Hepatocyte (in vitro differentiated cells): ENCODE measurements at regions not wholly inside any gene's neighbourhood (a gene's known extent, or its start where the extent isn't known, plus 50 kb on each side); places are given as distances from the start of the nearest gene placed in this dataset.

Source experiments
- DNase-seq: peaks from one replicate; pipeline ENCODE4 v3.0.0-alpha.2; 2016; ENCODE audit warnings: low spot score
- H2AFZ ChIP-seq: fragments of 200-600 bp; sonication (generic); 2 replicates; pipeline ENCODE4 v1.6.0; 2016; ENCODE audit warnings: antibody characterized with exemption, mild to moderate bottlenecking
- H3K27ac ChIP-seq: fragments of 200-600 bp; sonication (generic); 2 replicates; pipeline ENCODE4 v1.5.1; 2016; ENCODE audit warnings: mild to moderate bottlenecking
- H3K27me3 ChIP-seq: fragments of 200-600 bp; sonication (generic); 2 replicates; pipeline ENCODE4 v1.6.1; 2016
- H3K36me3 ChIP-seq: fragments of 200-600 bp; sonication (generic); replicated peaks from 2 replicates; pipeline ENCODE4 v1.5.1; 2016; ENCODE audit warnings: low read depth; ENCODE audit not compliant: insufficient read depth
- H3K4me1 ChIP-seq: fragments of 200-600 bp; sonication (generic); 2 replicates; pipeline ENCODE4 v1.5.1; 2016; ENCODE audit warnings: mild to moderate bottlenecking, moderate library complexity; ENCODE audit not compliant: insufficient read depth
- H3K4me2 ChIP-seq: fragments of 200-600 bp; sonication (generic); 2 replicates; pipeline ENCODE4 v1.6.0; 2016
- H3K4me3 ChIP-seq: fragments of 200-600 bp; sonication (generic); 2 replicates; pipeline ENCODE4 v1.5.1; 2016; ENCODE audit warnings: mild to moderate bottlenecking
- H3K79me2 ChIP-seq: fragments of 200-600 bp; sonication (generic); 2 replicates; pipeline ENCODE4 v1.6.0; 2017; ENCODE audit warnings: mild to moderate bottlenecking
- H3K9me2 ChIP-seq: fragments of 200-600 bp; sonication (generic); replicated peaks from 2 replicates; pipeline ENCODE4 v1.6.0; 2017; ENCODE audit warnings: mild to moderate bottlenecking; ENCODE audit not compliant: insufficient read depth
- H3K9me3 ChIP-seq: fragments of 200-600 bp; sonication (generic); 2 replicates; pipeline ENCODE4 v1.5.1; 2016; ENCODE audit warnings: low read depth, mild to moderate bottlenecking
- H4K20me1 ChIP-seq: fragments of 200-600 bp; sonication (generic); 2 replicates; pipeline ENCODE4 v1.6.0; 2016; ENCODE audit warnings: mild to moderate bottlenecking; ENCODE audit not compliant: insufficient read depth, poor library complexity, severe bottlenecking
- EZH2 ChIP-seq: fragments of 200-600 bp; sonication (generic); IDR thresholded peaks from 2 replicates; pipeline ENCODE4 v1.6.1; 2016; ENCODE audit warnings: antibody characterized with exemption, mild to moderate bottlenecking, borderline replicate concordance
- EZH2phosphoT487 ChIP-seq: fragments of 200-600 bp; sonication (generic); IDR thresholded peaks from one replicate; pipeline ENCODE4 v1.6.1; 2018; ENCODE audit warnings: antibody characterized with exemption, mild to moderate bottlenecking, low read depth, moderate library complexity; ENCODE audit not compliant: unreplicated experiment, severe bottlenecking
- WGBS: methylation state at CpG from one replicate; pipeline ENCODE4 v1.1.6; 2016; ENCODE audit warnings: low lambda C conversion rate; ENCODE audit errors: missing lambda C conversion rate; 5-methylcytosine and 5-hydroxymethylcytosine counted together
- TF ChIP-seq, protein P1 (sequence below): fragments of 200-600 bp; sonication (generic); IDR thresholded peaks from 2 replicates; pipeline ENCODE4 v1.5.1; 2016; ENCODE audit warnings: antibody characterized with exemption, mild to moderate bottlenecking; ENCODE audit not compliant: poor library complexity

DNA sequence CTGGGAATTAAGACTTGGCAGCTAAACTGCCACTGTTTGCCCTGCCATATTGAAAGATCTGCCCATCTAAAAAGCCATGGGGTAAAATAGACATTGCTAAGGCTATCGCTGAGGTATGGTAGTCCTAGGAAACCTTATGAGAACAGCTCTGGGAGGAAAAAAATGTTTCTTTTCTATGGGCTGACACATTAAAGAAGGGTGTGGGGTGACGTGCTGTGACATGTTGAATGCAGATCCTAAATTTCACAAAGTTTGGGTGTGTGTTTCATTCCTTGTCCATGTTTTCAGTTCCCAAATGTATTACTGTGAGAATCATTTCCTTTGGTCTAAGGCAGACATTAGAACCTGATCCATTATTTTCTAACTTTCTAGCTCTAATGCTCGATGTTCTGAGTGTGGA, 766.4 kb downstream of the BCL11A start:
- Histone ChIP-seq H4K20me1 (no peaks in the 10 kb centered on the region), H3K4me1 (no peaks in the 10 kb centered on the region), H2AFZ (no peak overlapping the region), H3K27me3 (no peaks in the 10 kb centered on the region), H3K27ac (no peak overlapping the region), H3K4me2 (no peak overlapping the region), H3K9me3 (no peaks in the 10 kb centered on the region), H3K36me3 (no peaks in the 10 kb centered on the region), H3K79me2 (no peaks in the 10 kb centered on the region), H3K9me2 (no peaks in the 10 kb centered on the region), H3K4me3 (no peak overlapping the region)
- no peak for DNase-seq
- TF ChIP-seq, protein P1, sequence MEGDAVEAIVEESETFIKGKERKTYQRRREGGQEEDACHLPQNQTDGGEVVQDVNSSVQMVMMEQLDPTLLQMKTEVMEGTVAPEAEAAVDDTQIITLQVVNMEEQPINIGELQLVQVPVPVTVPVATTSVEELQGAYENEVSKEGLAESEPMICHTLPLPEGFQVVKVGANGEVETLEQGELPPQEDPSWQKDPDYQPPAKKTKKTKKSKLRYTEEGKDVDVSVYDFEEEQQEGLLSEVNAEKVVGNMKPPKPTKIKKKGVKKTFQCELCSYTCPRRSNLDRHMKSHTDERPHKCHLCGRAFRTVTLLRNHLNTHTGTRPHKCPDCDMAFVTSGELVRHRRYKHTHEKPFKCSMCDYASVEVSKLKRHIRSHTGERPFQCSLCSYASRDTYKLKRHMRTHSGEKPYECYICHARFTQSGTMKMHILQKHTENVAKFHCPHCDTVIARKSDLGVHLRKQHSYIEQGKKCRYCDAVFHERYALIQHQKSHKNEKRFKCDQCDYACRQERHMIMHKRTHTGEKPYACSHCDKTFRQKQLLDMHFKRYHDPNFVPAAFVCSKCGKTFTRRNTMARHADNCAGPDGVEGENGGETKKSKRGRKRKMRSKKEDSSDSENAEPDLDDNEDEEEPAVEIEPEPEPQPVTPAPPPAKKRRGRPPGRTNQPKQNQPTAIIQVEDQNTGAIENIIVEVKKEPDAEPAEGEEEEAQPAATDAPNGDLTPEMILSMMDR, result no peak
- TF ChIP-seq EZH2, result no peak
- no peak for TF ChIP-seq EZH2phosphoT487
- WGBS, result 84% methylated on average over 3 of the region's 3 CpGs

GRCh38 chr2:59786684-59787083, 766.8 kb downstream of the BCL11A start:
- 90% methylated on average over 1 of the region's 1 CpG for WGBS
- no peak overlapping the region for H2AFZ ChIP-seq

GRCh38 chr2:59779571-59779970, 773.9 kb downstream of the BCL11A start:
- no peaks in the 10 kb centered on the region for H4K20me1 ChIP-seq
- TF ChIP-seq, protein P1, result no peak
- TF ChIP-seq EZH2phosphoT487 (no peak), EZH2 (no peak)
- H3K9me2 ChIP-seq, result no peaks in the 10 kb centered on the region
- H3K36me3 ChIP-seq, result no peaks in the 10 kb centered on the region
- peaks cover 7% of the 10 kb centered on the region for H3K4me1 ChIP-seq
- no peak overlapping the region for H3K4me3 ChIP-seq
- no peaks in the 10 kb centered on the region for H3K27me3 ChIP-seq
- no peaks in the 10 kb centered on the region for H3K79me2 ChIP-seq
- DNase-seq, result no peak
- H2AFZ ChIP-seq, result no peak overlapping the region
- H3K9me3 ChIP-seq, result no peaks in the 10 kb centered on the region
- H3K4me2 ChIP-seq, result no peak overlapping the region
- H3K27ac ChIP-seq, result no peak overlapping the region

More at GRCh38 chr2:59786684-59787083, 766.8 kb downstream of the BCL11A start:
- Histone ChIP-seq H3K9me3 (no peaks in the 10 kb centered on the region), H3K4me3 (no peak overlapping the region), H3K27me3 (no peaks in the 10 kb centered on the region), H3K4me1 (no peaks in the 10 kb centered on the region), H3K36me3 (no peaks in the 10 kb centered on the region), H3K79me2 (no peaks in the 10 kb centered on the region), H3K9me2 (no peaks in the 10 kb centered on the region), H4K20me1 (no peaks in the 10 kb centered on the region), H3K27ac (no peak overlapping the region), H3K4me2 (no peak overlapping the region)
- DNase-seq, result no peak
- no peak for TF ChIP-seq EZH2
- TF ChIP-seq, protein P1, result no peak
- no peak for TF ChIP-seq EZH2phosphoT487

DNA sequence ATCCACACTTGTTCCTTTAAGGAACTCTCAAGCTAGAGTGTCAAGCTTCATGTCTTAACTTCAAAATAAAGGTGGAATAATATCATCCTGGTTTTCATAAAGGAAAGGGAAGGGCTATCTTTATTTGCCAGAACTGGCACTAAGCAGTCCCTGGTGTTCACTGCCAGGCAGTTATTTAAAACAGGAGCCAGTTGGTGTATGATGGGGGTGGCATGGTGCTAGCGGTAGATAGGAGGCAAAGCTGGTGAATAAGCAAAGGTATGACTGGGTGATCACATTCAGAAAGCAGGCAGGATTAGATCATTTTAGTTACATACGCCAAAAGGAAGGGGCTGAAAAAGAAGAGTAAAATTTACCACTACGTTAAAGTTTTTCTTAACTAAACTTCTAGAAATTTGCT, 776.3 kb downstream of the BCL11A start:
- 95% methylated on average over 3 of the region's 3 CpGs for WGBS
- Histone ChIP-seq H3K27me3 (no peaks in the 10 kb centered on the region), H3K9me3 (no peaks in the 10 kb centered on the region), H3K36me3 (no peaks in the 10 kb centered on the region), H3K79me2 (no peaks in the 10 kb centered on the region), H2AFZ (no peak overlapping the region), H3K9me2 (no peaks in the 10 kb centered on the region), H3K27ac (no peak overlapping the region), H4K20me1 (no peaks in the 10 kb centered on the region), H3K4me1 (peaks cover 7% of the 10 kb centered on the region), H3K4me2 (no peak overlapping the region), H3K4me3 (no peak overlapping the region)
- TF ChIP-seq EZH2 (no peak), EZH2phosphoT487 (no peak)
- no peak for DNase-seq
